H9 (cell line): ENCODE measurements at regions not wholly inside any gene's neighbourhood (a gene's known extent, or its start where the extent isn't known, plus 50 kb on each side); places are given as distances from the start of the nearest gene placed in this dataset.

Source experiments
- DNase-seq: peaks from one replicate; pipeline ENCODE4 v3.0.0-alpha.2; 2017
- H2AFZ ChIP-seq: one replicate; pipeline ENCODE4 v1.6.1; 2013; ENCODE audit warnings: mild to moderate bottlenecking, low read length, control low read depth, moderate library complexity
- H2AK5ac ChIP-seq: 2 replicates; pipeline ENCODE4 v1.6.1; 2013; ENCODE audit warnings: low read length, control low read depth, mixed read lengths; ENCODE audit not compliant: insufficient read length
- H2BK120ac ChIP-seq: one replicate; pipeline ENCODE4 v1.6.1; 2013; ENCODE audit warnings: low read depth, mild to moderate bottlenecking, low read length, control low read depth, inconsistent platforms; ENCODE audit not compliant: poor library complexity, severe bottlenecking
- H2BK12ac ChIP-seq: 2 replicates; pipeline ENCODE4 v1.6.1; 2013; ENCODE audit warnings: low read length, control low read depth, mixed read lengths, low read depth; ENCODE audit not compliant: insufficient read length
- H2BK15ac ChIP-seq: 2 replicates; pipeline ENCODE4 v1.6.1; 2013; ENCODE audit warnings: low read depth, low read length, control low read depth
- H2BK20ac ChIP-seq: one replicate; pipeline ENCODE4 v1.6.1; 2013; ENCODE audit warnings: low read depth, mild to moderate bottlenecking, low read length, control low read depth, inconsistent platforms; ENCODE audit not compliant: poor library complexity, severe bottlenecking
- H2BK5ac ChIP-seq: 2 replicates; pipeline ENCODE4 v1.6.1; 2013; ENCODE audit warnings: low read length, control low read depth, mixed read lengths; ENCODE audit not compliant: insufficient read length
- H3K14ac ChIP-seq: 2 replicates; pipeline ENCODE4 v1.6.1; 2013; ENCODE audit warnings: low read length, control low read depth; ENCODE audit not compliant: insufficient read depth
- H3K18ac ChIP-seq: 2 replicates; pipeline ENCODE4 v1.6.1; 2013; ENCODE audit warnings: low read depth, mild to moderate bottlenecking, mixed read lengths, low read length, control low read depth; ENCODE audit not compliant: insufficient read length
- H3K23ac ChIP-seq: 2 replicates; pipeline ENCODE4 v1.6.1; 2013; ENCODE audit warnings: low read length, control low read depth, mixed read lengths, low read depth; ENCODE audit not compliant: insufficient read length
- H3K23me2 ChIP-seq: 2 replicates; pipeline ENCODE4 v1.6.1; 2013; ENCODE audit warnings: low read depth, mild to moderate bottlenecking, mixed read lengths, low read length, control low read depth; ENCODE audit not compliant: insufficient read length, poor library complexity, severe bottlenecking
- H3K27ac ChIP-seq: 2 replicates; pipeline ENCODE4 v1.5.1; 2013; ENCODE audit warnings: low read length, control low read depth, mixed read lengths, low read depth; ENCODE audit not compliant: insufficient read length
- H3K27me3 ChIP-seq: 2 replicates; pipeline ENCODE4 v1.6.1; 2013; ENCODE audit warnings: low read length, control low read depth, inconsistent platforms; ENCODE audit not compliant: insufficient read depth
- H3K4ac ChIP-seq: 2 replicates; pipeline ENCODE4 v1.6.1; 2013; ENCODE audit warnings: low read depth, mild to moderate bottlenecking, control low read depth, inconsistent platforms, low read length, moderate library complexity
- H3K4me1 ChIP-seq: 2 replicates; pipeline ENCODE4 v1.6.1; 2013; ENCODE audit warnings: low read length, control low read depth, inconsistent platforms; ENCODE audit not compliant: insufficient read depth
- H3K4me2 ChIP-seq: 2 replicates; pipeline ENCODE4 v1.6.1; 2013; ENCODE audit warnings: low read length, control low read depth, mixed read lengths; ENCODE audit not compliant: insufficient read length, insufficient read depth
- H3K56ac ChIP-seq: 2 replicates; pipeline ENCODE4 v1.6.1; 2013; ENCODE audit warnings: low read depth, mild to moderate bottlenecking, mixed read lengths, low read length, control low read depth; ENCODE audit not compliant: insufficient read length
- H3K79me1 ChIP-seq: 2 replicates; pipeline ENCODE4 v1.6.1; 2013; ENCODE audit warnings: low read depth, mild to moderate bottlenecking, moderate library complexity, low read length, control low read depth, inconsistent platforms; ENCODE audit not compliant: insufficient read depth, poor library complexity, severe bottlenecking
- H3K79me2 ChIP-seq: 2 replicates; pipeline ENCODE4 v1.6.1; 2013; ENCODE audit warnings: low read length, control low read depth, inconsistent platforms; ENCODE audit not compliant: insufficient read depth
- H3K9ac ChIP-seq: 2 replicates; pipeline ENCODE4 v1.6.1; 2013; ENCODE audit warnings: low read length, control low read depth, mixed read lengths; ENCODE audit not compliant: insufficient read length; ENCODE audit errors: extremely low read depth
- H3K9me3 ChIP-seq: one replicate; pipeline ENCODE4 v1.6.1; 2013; ENCODE audit warnings: low read depth, low read length, inconsistent platforms; ENCODE audit not compliant: control insufficient read depth
- H3T11ph ChIP-seq: one replicate; pipeline ENCODE4 v1.6.1; 2013; ENCODE audit warnings: mild to moderate bottlenecking, low read length, control low read depth, inconsistent platforms
- H4K20me1 ChIP-seq: one replicate; pipeline ENCODE4 v1.6.1; 2013; ENCODE audit not compliant: control insufficient read depth, insufficient read length, insufficient read depth
- H4K5ac ChIP-seq: 2 replicates; pipeline ENCODE4 v1.6.1; 2013; ENCODE audit warnings: low read depth, mild to moderate bottlenecking, mixed read lengths, low read length, control low read depth; ENCODE audit not compliant: insufficient read length
- H4K8ac ChIP-seq: replicated peaks from 2 replicates; pipeline ENCODE4 v1.6.1; 2013; ENCODE audit warnings: low read length, control low read depth, mixed read lengths, low read depth; ENCODE audit not compliant: insufficient read length
- H4K91ac ChIP-seq: 2 replicates; pipeline ENCODE4 v1.6.1; 2013; ENCODE audit warnings: low read depth, mild to moderate bottlenecking, moderate library complexity, mixed read lengths, low read length, control low read depth; ENCODE audit not compliant: insufficient read length
- H3K27ac Mint-ChIP-seq, 3 experiments: 2 replicates in 2 of 3; 3 replicates in 1 of 3; pipeline ENCODE4 v1.8.0; 2020 to 2021; ENCODE audit warnings: mixed read lengths in 3 of 3, mild to moderate bottlenecking in 1 of 3, moderate library complexity in 1 of 3
- H3K27me3 Mint-ChIP-seq: 2 replicates; pipeline ENCODE4 v1.8.0; 2021; ENCODE audit warnings: low read depth, mild to moderate bottlenecking, moderate library complexity, mixed read lengths
- H3K36me3 Mint-ChIP-seq, 3 experiments: 2 replicates in 2 of 3; 3 replicates in 1 of 3; pipeline ENCODE4 v1.8.0; 2020 to 2021; ENCODE audit warnings: low read depth in 3 of 3, mixed read lengths in 3 of 3; ENCODE audit not compliant: insufficient read depth in 1 of 3
- H3K4me1 Mint-ChIP-seq, 2 experiments: 2 replicates each; pipeline ENCODE4 v1.8.0; 2020; ENCODE audit warnings: mixed read lengths in 2 of 2
- H3K4me3 Mint-ChIP-seq, 2 experiments: 2 replicates in 1 of 2; 3 replicates in 1 of 2; pipeline ENCODE4 v1.8.0; 2020 to 2021; ENCODE audit warnings: mild to moderate bottlenecking in 2 of 2, mixed read lengths in 2 of 2, moderate library complexity in 1 of 2
- H3K9me3 Mint-ChIP-seq, 2 experiments: 2 replicates in 1 of 2; 3 replicates in 1 of 2; pipeline ENCODE4 v1.8.0; 2020; ENCODE audit warnings: mild to moderate bottlenecking in 2 of 2, mixed read lengths in 2 of 2, moderate library complexity in 1 of 2
- CTCF ChIP-seq: fragments of 200-600 bp; sonication (generic); conservative IDR thresholded peaks from 3 replicates; pipeline ENCODE4 v1.8.0; 2021; ENCODE audit warnings: antibody characterized with exemption, mild to moderate bottlenecking
- WGBS: extraction: QIAGEN DNeasy Blood & Tissue Kit; methylation state at CpG from one replicate; pipeline ENCODE4 v1.1.7; 2013; ENCODE audit warnings: missing lambda C conversion rate, low lambda C conversion rate, mixed read lengths; ENCODE audit not compliant: insufficient read length; ENCODE audit errors: extremely low coverage; 5-methylcytosine and 5-hydroxymethylcytosine counted together

GRCh38 chr1:63238721-63239120 is 83.6 kb upstream of the FOXD3 start:
- Histone ChIP-seq H2AK5ac (no peak overlapping the region), H3T11ph (no peak overlapping the region), H4K20me1 (no peaks in the 10 kb centered on the region), H4K91ac (no peak overlapping the region), H3K79me1 (no peaks in the 10 kb centered on the region), H3K4me2 (no peak overlapping the region), H3K79me2 (no peaks in the 10 kb centered on the region), H2BK20ac (no peak overlapping the region), H2BK5ac (no peak overlapping the region), H3K9ac (no peak overlapping the region), H2AFZ (no peak overlapping the region), H4K8ac (no peak overlapping the region), H3K56ac (no peak overlapping the region), H2BK12ac (no peak overlapping the region), H3K27ac (no peak overlapping the region), H2BK120ac (no peak overlapping the region), H3K18ac (no peak overlapping the region), H3K4me1 (no peaks in the 10 kb centered on the region), H3K23me2 (no peaks in the 10 kb centered on the region), H3K27me3 (no peaks in the 10 kb centered on the region), H3K4ac (no peak overlapping the region), H3K9me3 (no peaks in the 10 kb centered on the region), H2BK15ac (no peak overlapping the region), H3K14ac (no peak overlapping the region), H3K23ac (no peak overlapping the region), H4K5ac (no peak overlapping the region)
- H3K4me3 Mint-ChIP-seq = no peak overlapping the region
- WGBS = no CpG with 5 or more reads among the region's 1 CpG
- H3K9me3 Mint-ChIP-seq = peaks cover 12 to 13% of the 10 kb centered on the region in 2 experiments
- no peaks in the 10 kb centered on the region for H3K27me3 Mint-ChIP-seq
- no peak overlapping the region for H3K27ac Mint-ChIP-seq
- H3K36me3 Mint-ChIP-seq = peaks cover 3 to 11% (median 5%) of the 10 kb centered on the region in 3 experiments; a peak in 6 of 7 replicates
- peaks cover 0 to 2% of the 10 kb centered on the region in 2 experiments; a peak in 1 of 4 replicates for H3K4me1 Mint-ChIP-seq
- DNase-seq = no peak
- no peak for TF ChIP-seq CTCF
